ENCODE measurements at regions not wholly inside any gene's neighbourhood (a gene's known extent, or its start where the extent isn't known, plus 50 kb on each side); places are given as distances from the start of the nearest gene placed in this dataset.
"Not testable (repeated sequence)": the region's sequence is repeated elsewhere in the genome, so short reads cannot be mapped to it uniquely, and the experiment has no call there.

DNA sequence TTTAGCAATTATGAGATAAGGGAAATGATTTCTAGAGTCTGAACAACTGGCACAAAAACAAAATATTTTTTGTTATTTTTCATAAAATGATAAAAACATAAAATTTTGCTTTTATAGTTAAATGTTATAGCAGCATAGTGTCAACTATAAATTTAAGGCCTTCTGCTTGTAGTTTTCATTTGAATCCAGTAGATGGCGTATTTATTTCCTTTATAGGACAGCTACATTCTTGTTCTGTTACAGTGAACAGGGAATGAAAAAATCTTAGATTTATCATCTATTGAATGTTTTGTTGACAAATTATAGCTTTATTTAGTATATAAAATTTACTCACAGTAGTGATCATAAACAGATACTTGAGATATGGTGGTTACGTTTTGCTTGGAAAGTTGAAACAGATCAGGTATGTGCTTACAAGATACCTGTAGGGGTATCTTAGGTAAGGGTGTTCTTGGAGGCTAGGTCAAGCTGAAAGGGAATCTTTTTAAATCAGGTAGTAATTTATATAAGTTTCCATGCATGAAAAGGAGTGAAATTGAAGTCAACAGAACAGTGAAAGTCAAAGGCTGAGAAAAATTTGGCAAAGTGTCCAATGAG, 239.3 kb upstream of the GRIN3A start:
- DNase-seq (ENCODE audit: low spot score) = peak; percentile 11

DNA sequence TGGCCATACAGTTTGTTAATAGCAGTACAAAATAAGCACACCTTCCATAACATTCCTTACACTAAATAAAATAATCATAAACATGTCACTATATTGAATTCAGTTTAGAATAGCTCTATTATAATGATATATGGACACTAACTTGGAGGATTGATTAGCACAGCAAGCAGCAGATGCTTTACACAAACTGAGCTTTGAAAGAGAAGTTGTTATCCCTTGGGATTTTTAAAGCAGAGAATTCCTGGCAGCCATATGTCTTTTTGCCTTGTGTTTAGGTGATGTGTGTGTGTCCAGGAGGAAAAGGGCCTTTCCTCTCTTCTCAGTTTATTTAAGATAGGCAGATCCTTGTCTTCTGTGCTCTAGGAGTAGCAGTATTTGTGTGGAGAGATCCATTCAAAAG, 232.2 kb upstream of the GRIN3A start:
- no peak for DNase-seq (ENCODE audit: low spot score)

DNA sequence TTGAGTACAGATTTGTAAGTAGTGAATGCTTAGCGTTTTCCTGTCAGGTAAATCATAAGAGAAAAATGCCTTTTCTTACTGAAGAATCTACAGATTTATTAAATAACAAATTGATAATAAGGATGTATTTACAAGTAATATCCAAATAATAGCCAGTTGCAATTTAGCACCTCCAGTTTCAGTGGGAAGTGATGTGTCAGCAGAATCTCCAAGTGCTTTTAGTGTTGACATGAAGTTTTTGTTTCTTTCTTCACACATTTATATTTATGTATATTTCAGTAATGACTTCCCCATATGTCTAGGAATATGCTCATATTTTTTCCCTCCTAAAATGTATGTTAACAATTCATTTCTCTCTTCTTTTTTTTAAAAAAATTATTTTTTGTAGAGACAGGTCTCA, 229.9 kb upstream of the GRIN3A start:
- no peak for DNase-seq (ENCODE audit: low spot score)

DNA sequence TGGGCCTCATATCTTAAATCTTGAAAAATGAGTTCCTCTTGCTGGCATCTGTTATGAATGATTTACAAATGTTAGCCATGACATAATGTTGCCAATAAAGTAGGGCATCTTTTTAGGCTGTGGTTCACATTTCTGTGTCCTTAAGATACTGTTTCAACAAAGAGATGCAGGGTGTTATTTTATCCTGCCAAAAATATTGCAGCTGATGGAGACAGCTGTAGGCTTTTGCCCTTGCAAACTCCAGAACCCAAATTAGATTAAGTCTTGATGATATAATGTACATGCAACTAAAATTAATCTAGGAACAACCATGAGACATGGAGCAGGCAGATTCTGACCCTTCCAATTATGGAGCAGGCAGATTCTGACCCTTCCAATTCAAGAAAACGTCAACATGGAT, 228.2 kb upstream of the GRIN3A start:
- no peak for DNase-seq (ENCODE audit: low spot score)

DNA sequence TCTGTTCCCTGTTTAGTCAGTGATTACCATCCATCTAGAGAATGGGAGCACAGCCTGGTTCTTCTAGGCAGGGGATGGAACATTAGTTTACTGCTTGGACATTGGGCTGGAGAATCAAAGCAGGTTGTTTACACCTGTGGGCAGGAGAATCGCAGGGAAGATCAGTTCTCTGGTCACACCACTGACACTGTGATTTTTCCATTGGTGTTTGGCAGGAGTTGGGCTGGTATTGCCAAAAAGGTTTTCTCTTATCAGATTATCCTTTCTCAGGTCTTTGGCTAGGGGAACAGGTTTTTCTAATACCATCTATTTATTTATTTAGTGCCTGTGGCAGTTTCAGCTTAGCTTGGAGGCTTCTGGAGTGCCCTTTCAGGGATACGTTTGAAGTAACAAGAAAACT, 219.3 kb upstream of the GRIN3A start:
- no peak for DNase-seq (ENCODE audit: low spot score)

DNA sequence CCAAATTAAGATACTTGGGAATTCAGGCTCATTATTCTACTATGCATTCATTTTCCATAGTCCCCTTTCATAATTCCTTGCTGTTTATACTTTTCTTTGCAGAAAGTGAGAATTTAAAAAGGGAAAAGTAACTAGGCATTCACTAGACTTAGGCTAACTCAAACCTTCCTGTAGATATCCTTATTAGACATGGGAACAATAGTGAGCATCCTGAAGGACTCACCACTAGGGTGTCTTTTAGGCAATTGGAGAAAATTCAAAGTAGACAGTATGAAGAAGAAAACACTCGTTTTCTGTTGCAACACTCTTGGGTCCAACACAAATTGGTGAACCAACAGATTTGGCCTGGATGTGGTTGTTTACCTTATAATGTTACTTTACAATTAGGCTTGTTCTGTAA, 213.2 kb upstream of the GRIN3A start:
- DNase-seq (ENCODE audit: low spot score) = no peak

DNA sequence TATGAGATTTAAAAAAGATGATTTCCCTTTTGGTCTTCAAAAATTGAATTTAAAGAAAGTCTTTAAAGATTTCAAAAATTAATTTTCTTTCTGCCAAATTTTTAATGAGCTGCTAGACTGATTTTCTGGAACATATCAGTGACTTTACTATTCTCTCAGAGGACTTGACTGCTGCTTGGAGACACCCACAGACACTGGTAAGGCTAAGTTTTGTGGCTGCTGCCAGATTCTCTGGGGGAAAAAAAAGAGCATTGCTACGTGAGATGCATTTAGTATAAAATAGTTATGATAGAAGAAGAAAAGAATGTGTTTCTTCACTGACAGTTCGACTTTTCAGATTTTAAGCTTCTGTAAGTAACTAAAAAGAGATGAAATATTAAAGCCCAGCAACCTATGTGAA, 193.3 kb upstream of the GRIN3A start:
- no peak for DNase-seq (ENCODE audit: low spot score)

DNA sequence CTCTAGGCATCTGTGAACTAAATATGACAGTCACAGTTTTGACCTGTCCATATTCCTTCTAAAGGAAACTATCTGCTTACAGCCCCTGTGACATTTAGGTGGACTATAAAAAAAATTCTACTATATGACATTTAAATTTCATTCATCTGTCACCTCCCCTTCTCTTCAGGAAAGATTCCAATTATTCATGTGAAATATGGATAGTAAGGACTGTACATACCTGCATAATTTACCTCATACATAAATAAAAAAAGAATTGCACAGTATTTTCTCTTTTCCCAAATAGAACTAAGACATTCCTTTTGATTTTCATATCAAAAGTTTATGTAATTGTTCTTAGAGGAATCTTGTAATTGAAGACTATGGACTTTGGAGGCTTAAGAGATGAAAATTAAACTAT, 192.3 kb upstream of the GRIN3A start:
- DNase-seq (ENCODE audit: low spot score) = no peak

DNA sequence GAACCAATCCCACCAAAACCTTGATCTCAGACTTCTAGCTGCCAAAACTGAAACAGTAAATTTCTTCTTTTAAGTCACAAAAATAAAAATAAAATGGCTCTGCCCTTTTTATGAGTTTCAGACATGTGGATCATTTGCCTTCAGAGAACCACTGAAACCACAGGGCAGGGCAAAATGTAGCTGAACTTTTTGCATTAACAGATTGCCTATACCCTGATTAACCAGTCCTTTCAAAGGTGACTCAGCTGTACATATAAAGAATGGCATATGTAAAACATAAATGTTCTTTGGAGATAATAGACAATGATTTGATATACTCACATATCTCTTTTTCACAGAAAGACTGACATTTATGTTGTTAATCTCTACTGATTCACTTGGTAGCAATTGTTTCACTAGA, 187.1 kb upstream of the GRIN3A start:
- DNase-seq (ENCODE audit: low spot score) = no peak

DNA sequence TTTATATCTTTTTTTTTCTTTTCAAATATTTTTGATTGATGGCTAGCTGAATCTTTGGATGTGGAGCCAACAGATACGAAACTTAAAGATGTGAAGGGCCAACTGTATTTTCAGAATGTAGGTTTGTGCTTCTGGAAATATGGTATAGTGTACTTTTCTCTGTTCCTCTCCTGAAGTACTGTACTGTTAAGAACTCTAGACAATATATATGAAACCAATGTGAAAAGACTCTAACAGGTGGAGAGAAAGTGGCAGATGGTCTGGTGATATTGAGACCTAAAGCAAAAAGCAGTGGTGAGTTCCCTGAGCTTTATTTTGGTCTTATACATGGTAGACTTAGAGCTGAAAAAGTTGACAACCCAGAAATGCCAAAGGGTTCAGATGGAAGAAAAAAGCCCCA, 185.0 kb upstream of the GRIN3A start:
- no peak for DNase-seq (ENCODE audit: low spot score)

DNA sequence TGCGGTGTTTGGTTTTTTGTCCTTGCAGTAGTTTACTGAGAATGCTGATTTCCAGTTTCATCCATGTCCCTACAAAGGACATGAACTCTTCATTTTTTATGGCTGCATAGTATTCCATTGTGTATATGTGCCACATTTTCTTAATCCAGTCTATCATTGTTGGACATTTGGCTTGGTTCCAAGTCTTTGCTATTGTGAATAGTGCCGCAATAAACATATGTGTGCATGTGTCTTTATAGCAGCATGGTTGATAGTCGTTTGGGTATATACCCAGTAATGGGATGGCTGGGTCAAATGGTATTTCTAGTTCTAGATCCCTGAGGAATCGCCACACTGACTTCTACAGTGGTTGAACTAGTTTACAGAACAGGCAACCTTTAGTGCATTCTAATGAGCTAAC, 178.5 kb upstream of the GRIN3A start:
- DNase-seq (ENCODE audit: low spot score) = not testable (repeated sequence)

DNA sequence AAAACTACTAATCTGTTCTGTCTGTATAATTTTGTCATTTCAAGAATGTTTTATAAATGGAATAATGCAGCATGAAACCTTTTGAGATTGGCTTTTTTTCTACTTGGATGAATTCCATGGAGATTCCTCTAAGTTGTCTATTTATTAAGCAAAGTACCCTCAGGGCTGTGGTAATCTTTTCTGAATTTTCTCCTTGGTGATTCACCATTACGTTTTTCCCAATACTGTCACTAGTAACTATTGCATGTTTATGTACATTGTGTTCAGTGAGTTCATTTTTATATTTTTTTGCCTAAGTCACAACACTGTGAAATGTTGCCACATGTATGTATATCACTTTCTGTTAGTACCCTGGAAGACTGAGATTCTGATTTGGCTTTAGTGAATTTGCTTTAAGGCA, 177.0 kb upstream of the GRIN3A start:
- no peak for DNase-seq (ENCODE audit: low spot score)

DNA sequence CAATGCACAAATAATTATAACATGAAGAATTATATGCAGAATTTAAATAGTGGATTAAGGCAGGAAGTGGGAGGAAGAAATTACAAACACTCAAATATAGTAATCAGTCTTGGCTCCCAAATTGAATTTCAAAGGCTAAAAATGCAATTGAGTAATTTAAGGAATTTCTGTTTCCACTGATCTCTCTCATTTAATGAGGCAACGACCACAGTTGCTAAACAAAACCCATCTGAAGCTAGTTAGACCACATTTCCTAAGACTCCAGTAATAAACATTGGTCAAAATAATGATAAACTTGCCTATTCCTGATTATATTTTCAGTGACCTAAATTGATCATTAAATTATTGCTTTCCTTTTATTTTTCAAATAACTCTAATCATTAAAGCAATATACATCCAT, 174.3 kb upstream of the GRIN3A start:
- DNase-seq (ENCODE audit: low spot score) = no peak

DNA sequence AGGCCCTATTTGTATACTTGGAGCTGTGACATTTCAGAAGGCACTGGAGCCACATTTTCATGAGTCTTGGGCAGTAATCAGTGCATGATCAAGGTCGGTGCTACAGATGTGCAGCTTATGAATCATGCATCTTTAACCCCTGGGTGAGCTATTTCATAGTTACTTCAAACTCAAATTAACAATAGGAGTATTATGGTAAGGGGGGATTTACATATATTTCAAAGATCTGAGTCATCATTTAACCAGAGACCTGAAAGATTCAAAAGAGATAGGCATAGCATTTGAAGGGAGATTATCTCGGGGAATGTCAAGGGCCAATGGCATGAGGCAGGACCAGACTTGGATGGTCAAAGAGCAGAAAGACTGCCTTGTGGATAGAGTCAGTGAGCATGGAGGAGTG, 169.0 kb upstream of the GRIN3A start:
- DNase-seq (ENCODE audit: low spot score) = no peak

DNA sequence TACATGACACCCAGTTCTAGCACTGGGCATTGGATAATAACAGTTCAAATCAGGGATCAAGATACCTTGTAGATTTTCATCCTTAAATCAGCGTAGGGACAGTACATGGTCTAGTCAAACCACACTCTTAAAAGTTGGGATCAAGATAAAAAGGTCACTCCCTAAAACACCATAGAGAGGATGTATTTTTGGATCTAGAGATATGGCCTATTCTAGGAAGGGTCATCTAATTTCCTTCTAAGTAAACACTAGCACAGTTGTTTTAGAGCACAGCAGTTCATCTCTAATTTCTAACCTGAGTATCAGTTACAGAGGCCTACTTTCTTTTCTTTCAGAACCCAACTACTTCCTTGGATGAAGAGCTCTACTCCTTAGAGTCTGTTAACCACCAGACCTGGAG, 166.4 kb upstream of the GRIN3A start:
- no peak for DNase-seq (ENCODE audit: low spot score)

DNA sequence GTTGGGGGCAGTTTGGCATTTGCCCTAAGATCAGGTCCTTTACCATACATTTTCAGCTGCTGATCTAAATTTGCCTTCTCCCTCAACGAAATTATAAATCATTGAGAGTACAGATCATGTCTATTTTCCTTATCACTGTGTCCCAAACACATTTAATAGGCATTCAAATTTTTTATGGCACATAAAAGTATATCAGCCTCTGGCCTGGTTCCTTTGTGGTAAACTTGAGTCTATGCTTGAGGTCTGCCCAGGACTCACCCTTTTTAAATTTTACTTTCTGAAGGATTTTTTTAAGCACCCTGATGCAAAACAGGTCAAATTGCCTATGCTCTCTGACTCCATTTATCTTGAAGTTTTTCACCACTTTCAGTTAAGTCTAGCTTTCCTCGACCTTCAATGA, 163.6 kb upstream of the GRIN3A start:
- no peak for DNase-seq (ENCODE audit: low spot score)

DNA sequence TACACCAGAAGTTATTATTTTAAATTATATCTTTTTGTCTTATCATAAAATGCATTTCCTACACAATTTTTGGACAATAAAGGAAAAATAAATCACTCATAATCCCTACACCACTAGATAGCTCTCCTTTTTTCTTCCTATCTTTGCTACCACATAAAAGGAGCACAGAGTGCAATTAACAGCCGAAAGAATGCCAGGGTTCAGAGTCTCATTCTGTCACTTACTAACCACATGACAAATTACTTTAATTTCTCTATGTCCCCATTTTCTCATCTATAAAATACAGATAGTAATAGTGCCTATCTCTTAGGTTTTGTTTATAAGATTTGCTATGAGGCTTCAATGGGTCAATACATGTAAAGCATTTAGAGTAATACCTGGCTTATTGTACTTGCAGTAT, 158.7 kb upstream of the GRIN3A start:
- DNase-seq (ENCODE audit: low spot score) = no peak

DNA sequence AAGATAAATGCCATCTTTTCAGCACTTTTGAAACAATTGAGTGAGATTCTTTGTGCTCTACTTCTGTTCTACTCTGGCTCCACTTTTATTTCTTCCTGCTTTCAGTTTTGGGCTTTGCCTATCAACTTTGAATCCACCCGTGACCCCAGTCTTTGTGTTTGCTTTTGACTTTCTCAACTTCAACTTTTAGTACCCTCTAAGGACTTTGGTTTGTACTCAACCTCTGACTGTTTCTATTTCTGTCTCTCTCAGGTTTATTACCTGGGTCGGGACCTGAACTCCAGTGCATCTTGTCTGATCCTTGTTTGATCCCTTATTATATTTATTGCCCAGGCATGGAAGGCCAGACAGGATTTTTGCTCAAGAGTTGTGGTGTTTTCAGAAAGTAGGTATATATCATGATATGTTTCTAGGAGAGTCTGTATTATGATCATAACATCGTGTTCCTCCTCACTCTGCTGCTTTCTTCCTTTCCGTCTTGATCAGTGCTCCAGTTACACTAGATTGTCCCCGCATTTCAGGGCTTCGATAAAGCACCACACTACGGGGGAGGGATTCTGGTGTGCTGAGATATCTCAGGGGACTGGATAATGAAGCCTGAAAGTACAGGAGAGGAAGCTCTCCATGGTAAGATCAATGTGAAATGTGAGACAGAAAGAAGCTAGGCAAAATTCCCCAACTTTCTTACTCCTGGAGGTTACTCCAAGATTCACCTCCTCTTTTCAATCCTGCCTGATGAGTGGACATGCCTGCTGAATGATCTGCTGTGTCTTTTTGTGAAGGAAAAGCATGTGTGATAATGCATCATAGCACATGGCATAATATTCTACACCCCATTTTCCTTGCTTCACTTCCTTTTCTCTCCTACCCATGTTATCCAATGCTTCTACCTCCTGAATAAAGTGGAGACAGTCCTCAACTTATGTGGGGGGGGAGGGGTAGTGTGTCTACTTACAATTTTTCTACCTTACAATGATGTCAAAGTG, 155.5 kb upstream of the GRIN3A start:
- DNase-seq (ENCODE audit: low spot score) = no peak

DNA sequence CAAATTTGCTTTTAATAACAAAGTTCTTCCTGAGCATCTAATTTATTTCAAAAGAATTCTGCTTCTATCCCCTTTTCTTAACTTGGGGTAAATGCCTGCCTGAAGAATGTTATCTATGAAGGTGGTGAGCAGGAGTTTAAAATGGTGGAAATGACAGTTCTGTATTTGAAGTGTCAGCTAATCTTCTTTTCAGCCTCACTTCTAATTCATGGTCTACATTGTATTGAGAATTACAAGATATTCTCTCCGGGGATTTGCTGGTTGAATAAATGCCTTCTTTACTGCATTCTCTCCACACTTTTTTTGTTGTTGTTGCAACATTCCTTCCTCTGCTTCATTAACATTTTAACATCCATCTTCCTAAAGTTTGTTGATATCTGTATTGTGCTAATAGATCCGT, 143.1 kb upstream of the GRIN3A start:
- DNase-seq (ENCODE audit: low spot score) = no peak

DNA sequence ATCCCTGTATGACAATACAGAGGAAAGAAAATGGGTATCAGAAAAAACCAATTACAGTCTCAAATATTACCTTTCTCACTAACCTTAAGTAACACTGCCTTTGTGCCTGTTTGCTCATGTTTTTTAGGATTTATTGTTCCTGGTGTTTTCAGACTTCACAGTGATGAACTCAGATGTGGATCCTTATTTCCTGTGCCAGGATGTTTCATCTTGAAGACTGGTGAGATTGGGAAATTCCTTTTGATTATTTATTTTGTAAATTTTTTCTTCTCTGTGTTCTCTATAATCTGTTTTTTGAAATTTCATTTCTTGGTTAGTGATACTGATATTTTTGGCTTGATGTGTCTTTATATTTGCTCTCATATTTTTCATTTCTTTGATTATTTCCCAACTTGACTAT, 142.4 kb upstream of the GRIN3A start:
- no peak for DNase-seq (ENCODE audit: low spot score)

DNA sequence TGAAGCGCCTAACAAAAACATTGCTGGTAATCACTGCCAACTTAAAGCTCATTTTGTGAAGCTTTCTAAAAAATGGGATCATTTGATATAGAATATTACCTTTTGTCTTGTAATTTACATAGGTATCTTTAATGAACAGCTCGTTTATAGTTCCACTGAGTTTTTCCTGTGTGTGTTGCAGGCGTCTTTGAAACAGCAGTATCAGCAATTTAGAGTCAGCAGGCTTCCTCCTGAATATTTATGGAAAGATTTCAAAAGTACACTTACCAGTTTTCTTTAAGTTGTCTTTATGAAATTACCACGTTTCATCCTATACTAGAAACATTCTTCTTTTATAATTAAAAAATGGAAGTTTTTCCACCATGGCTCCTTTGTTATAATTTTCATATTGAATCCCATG, 140.3 kb upstream of the GRIN3A start:
- DNase-seq (ENCODE audit: low spot score) = no peak

DNA sequence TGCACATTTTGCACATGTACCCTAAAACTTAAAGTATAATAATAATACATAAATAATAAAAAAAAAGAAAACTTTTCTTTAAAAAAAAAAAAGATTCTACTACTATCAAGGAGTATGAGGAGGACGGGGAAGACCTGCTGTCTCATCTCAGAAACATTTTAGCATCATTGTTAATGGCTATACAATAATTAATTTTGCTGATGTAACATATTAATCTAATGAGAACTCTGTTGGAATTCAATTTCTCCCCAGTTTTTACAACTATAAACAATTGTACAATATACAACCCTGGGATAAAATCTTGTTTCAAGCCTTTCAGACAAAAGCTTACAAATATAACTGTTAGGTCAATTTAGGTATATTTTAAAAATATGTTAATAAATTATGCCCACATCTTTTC, 139.0 kb upstream of the GRIN3A start:
- DNase-seq (ENCODE audit: low spot score) = no peak

DNA sequence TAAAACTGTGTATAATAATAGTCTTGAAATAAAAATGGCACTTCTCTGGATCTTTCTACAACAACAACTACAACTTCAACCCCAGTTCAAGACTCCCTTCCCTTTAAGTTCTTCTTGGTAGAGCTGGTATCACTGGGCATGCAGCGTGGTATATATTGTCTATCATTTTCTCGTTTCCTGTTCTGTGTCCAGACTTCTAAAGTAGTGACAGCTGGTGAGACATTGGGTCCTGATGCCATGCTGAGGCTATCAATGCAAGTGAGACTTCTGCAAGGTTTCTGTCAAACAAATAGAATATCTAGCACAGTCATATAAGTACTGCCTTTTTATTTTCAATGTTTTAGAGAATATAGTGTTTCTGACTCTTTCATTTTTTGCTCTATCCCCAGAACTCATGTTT, 123.0 kb upstream of the GRIN3A start:
- DNase-seq (ENCODE audit: low spot score) = no peak

DNA sequence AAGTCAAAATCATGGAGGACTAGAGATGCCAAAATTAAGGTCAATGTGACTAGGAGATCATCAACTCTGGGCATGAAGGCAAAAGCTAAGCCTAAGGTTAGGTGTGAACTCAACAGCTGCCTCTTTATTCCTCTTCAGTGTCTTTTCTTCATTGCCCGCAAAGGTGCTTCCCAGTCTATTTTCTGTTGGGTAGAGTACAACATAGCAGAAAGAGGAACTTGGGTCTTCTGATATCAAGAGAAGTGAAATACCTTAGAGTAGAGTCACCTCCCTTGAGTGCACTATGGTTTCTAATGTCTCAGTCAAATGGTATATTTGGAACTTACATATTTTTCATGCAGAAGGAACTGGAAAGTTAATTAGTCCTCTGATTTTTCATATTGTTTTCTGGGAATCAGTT, 122.5 kb upstream of the GRIN3A start:
- DNase-seq (ENCODE audit: low spot score) = no peak
